ENCODE measurements at regions not wholly inside any gene's neighbourhood (a gene's known extent, or its start where the extent isn't known, plus 50 kb on each side); places are given as distances from the start of the nearest gene placed in this dataset.
A peak's percentile ranks its signal among the peaks of the same experiment; 100 is the strongest.

- Mint-ChIP-seq H3K27me3 (ENCODE audit: insufficient read depth, unreplicated experiment) (no peaks in the 10 kb centered on the region), H3K36me3 (ENCODE audit: insufficient read depth, unreplicated experiment) (peaks cover 4% of the 10 kb centered on the region), H3K4me3 (ENCODE audit: unreplicated experiment) (no peak overlapping the region), H3K27ac (ENCODE audit: low read depth, unreplicated experiment) (peak overlapping the region; percentile 19), H3K4me1 (ENCODE audit: insufficient read depth, unreplicated experiment) (peaks cover 35% of the 10 kb centered on the region), H3K9me3 (ENCODE audit: unreplicated experiment) (no peaks in the 10 kb centered on the region)
- ChIA-PET CTCF (interaction anchor here (0.9 to 1.5 kb wide), 4 partner anchors 9 to 653 kb away, joined by 3 to 6 read pairs (median 4); no protein-coding TSS in a partner anchor), POLR2A (interaction anchor here (1.5 kb wide), 1 partner anchor 107 kb away, joined by 6 read pairs; no protein-coding TSS in a partner anchor)
- intact Hi-C loops (cut with micrococcal nuclease), result no loop called here
- DNase-seq (ENCODE audit: unreplicated experiment), result no peak
- TF ChIP-seq CTCF (IDR thresholded peaks at IDR 0.05; ENCODE audit: unreplicated experiment), result no peak
- BruUV-seq (replicated peaks), result no TSS peak
Measured at GRCh38 chr12:105483691-105484090, 153.2 kb downstream of the C12orf75 start.

GRCh38 chr12:105485321-105485910 is 154.9 kb downstream of the C12orf75 start:
- H3K27me3 Mint-ChIP-seq (ENCODE audit: insufficient read depth, unreplicated experiment), result no peaks in the 10 kb centered on the region
- peaks cover 4% of the 10 kb centered on the region for H3K36me3 Mint-ChIP-seq (ENCODE audit: insufficient read depth, unreplicated experiment)
- peak; percentile 79 for DNase-seq (ENCODE audit: unreplicated experiment)
- intact Hi-C loops (cut with micrococcal nuclease), result no loop called here
- POLR2A ChIA-PET, result interaction anchor here (0.6 to 1.5 kb wide), 10 partner anchors 12 to 628 kb away, joined by 3 to 7 read pairs (median 4); no protein-coding TSS in a partner anchor
- no peak overlapping the region for H3K4me3 Mint-ChIP-seq (ENCODE audit: unreplicated experiment)
- no peak for TF ChIP-seq CTCF (IDR thresholded peaks at IDR 0.05; ENCODE audit: unreplicated experiment)
- no peaks in the 10 kb centered on the region for H3K9me3 Mint-ChIP-seq (ENCODE audit: unreplicated experiment)
- CTCF ChIA-PET, result interaction anchor here (0.6 to 1.9 kb wide), 5 partner anchors 10 to 1529 kb away, joined by 3 to 6 read pairs (median 4); no protein-coding TSS in a partner anchor
- BruUV-seq (replicated peaks), result no TSS peak
- no peak overlapping the region for H3K27ac Mint-ChIP-seq (ENCODE audit: low read depth, unreplicated experiment)
- H3K4me1 Mint-ChIP-seq (ENCODE audit: insufficient read depth, unreplicated experiment), result peaks cover 35% of the 10 kb centered on the region

GRCh38 chr12:105485921-105486320 is 155.4 kb downstream of the C12orf75 start:
- no peak overlapping the region for H3K27ac Mint-ChIP-seq (ENCODE audit: low read depth, unreplicated experiment)
- H3K36me3 Mint-ChIP-seq (ENCODE audit: insufficient read depth, unreplicated experiment), result peaks cover 4% of the 10 kb centered on the region

GRCh38 chr12:105487963-105488362 is 157.5 kb downstream of the C12orf75 start:
- no TSS peak for BruUV-seq (replicated peaks)
- Mint-ChIP-seq H3K4me1 (ENCODE audit: insufficient read depth, unreplicated experiment) (peaks cover 25% of the 10 kb centered on the region), H3K4me3 (ENCODE audit: unreplicated experiment) (no peak overlapping the region), H3K9me3 (ENCODE audit: unreplicated experiment) (no peaks in the 10 kb centered on the region), H3K36me3 (ENCODE audit: insufficient read depth, unreplicated experiment) (peaks cover 4% of the 10 kb centered on the region), H3K27me3 (ENCODE audit: insufficient read depth, unreplicated experiment) (no peaks in the 10 kb centered on the region), H3K27ac (ENCODE audit: low read depth, unreplicated experiment) (no peak overlapping the region)
- ChIA-PET CTCF (no interaction called here), POLR2A (no interaction called here)
- DNase-seq (ENCODE audit: unreplicated experiment), result no peak
- intact Hi-C loops (cut with micrococcal nuclease), result no loop called here
- no peak for TF ChIP-seq CTCF (IDR thresholded peaks at IDR 0.05; ENCODE audit: unreplicated experiment)

More at GRCh38 chr12:105485921-105486320, 155.4 kb downstream of the C12orf75 start:
- no peak overlapping the region for H3K4me3 Mint-ChIP-seq (ENCODE audit: unreplicated experiment)
- DNase-seq (ENCODE audit: unreplicated experiment), result no peak
- TF ChIP-seq CTCF (IDR thresholded peaks at IDR 0.05; ENCODE audit: unreplicated experiment), result no peak
- no peaks in the 10 kb centered on the region for H3K27me3 Mint-ChIP-seq (ENCODE audit: insufficient read depth, unreplicated experiment)
- BruUV-seq (replicated peaks), result no TSS peak
- ChIA-PET CTCF (interaction anchor here (0.6 to 1.9 kb wide), 5 partner anchors 9 to 1558 kb away, joined by 3 to 6 read pairs (median 4); no protein-coding TSS in a partner anchor), POLR2A (interaction anchor here (0.6 to 1.5 kb wide), 8 partner anchors 11 to 628 kb away, joined by 3 to 7 read pairs (median 4); no protein-coding TSS in a partner anchor)
- peaks cover 35% of the 10 kb centered on the region for H3K4me1 Mint-ChIP-seq (ENCODE audit: insufficient read depth, unreplicated experiment)
- intact Hi-C loops (cut with micrococcal nuclease), result no loop called here
- no peaks in the 10 kb centered on the region for H3K9me3 Mint-ChIP-seq (ENCODE audit: unreplicated experiment)

All from MCF 10A (cell line).